Activated naive CD4-positive, alpha-beta T cell treated with anti-CD3 and anti-CD28 coated beads, Interleukin-2, amount 10 ng/mL, durations not matched to agents 7 days and 5 days (primary cell): ENCODE measurements at regions not wholly inside any gene's neighbourhood (a gene's known extent, or its start where the extent isn't known, plus 50 kb on each side); places are given as distances from the start of the nearest gene placed in this dataset.

Experiments
- CTCF ChIA-PET: fragments of 350-600 bp; sonication (Branson Sonifier 250); formaldehyde crosslinking; loops from one replicate; lab custom pipeline; 2021; ENCODE audit warnings: antibody characterized with exemption; lab: Charles Lee
- DNase-seq: peaks from one replicate; pipeline ENCODE4 v3.0.0-alpha.2; 2020
- H3K27ac Mint-ChIP-seq: one replicate; pipeline ENCODE4 v1.8.0; 2021; ENCODE audit warnings: mild to moderate bottlenecking, moderate library complexity, mixed read lengths
- H3K27me3 Mint-ChIP-seq: one replicate; pipeline ENCODE4 v1.8.0; 2021; ENCODE audit warnings: mild to moderate bottlenecking, mixed read lengths
- H3K36me3 Mint-ChIP-seq: one replicate; pipeline ENCODE4 v1.8.0; 2021; ENCODE audit warnings: mixed read lengths
- H3K4me1 Mint-ChIP-seq: one replicate; pipeline ENCODE4 v1.8.0; 2021; ENCODE audit warnings: mixed read lengths
- H3K4me3 Mint-ChIP-seq: one replicate; pipeline ENCODE4 v1.8.0; 2021; ENCODE audit warnings: mild to moderate bottlenecking, moderate library complexity, mixed read lengths
- H3K9me3 Mint-ChIP-seq: one replicate; pipeline ENCODE4 v1.8.0; 2021; ENCODE audit warnings: mixed read lengths

GRCh38 chr17:77359236-77359635, 218.5 kb downstream of the SEC14L1 start:
- Mint-ChIP-seq H3K36me3 (no peaks in the 10 kb centered on the region), H3K4me3 (no peak overlapping the region), H3K27ac (no peak overlapping the region), H3K4me1 (peaks cover 14% of the 10 kb centered on the region), H3K9me3 (no peaks in the 10 kb centered on the region), H3K27me3 (peaks cover 59% of the 10 kb centered on the region)
- DNase-seq = no peak
- CTCF ChIA-PET = interaction anchor here (0.7 kb wide), 1 partner anchor 28 kb away, joined by 4 read pairs; no protein-coding TSS in a partner anchor

- CTCF ChIA-PET = interaction anchor here (0.7 kb wide), 1 partner anchor 132 kb away, joined by 4 read pairs; no protein-coding TSS in a partner anchor
- Mint-ChIP-seq H3K4me3 (no peak overlapping the region), H3K36me3 (no peaks in the 10 kb centered on the region), H3K4me1 (peaks cover 37% of the 10 kb centered on the region), H3K27ac (no peak overlapping the region), H3K27me3 (peaks cover 69% of the 10 kb centered on the region), H3K9me3 (no peaks in the 10 kb centered on the region)
- DNase-seq = no peak
Measured at GRCh38 chr17:77361986-77362620, 221.3 kb downstream of the SEC14L1 start.

- Mint-ChIP-seq H3K4me3 (no peak overlapping the region), H3K36me3 (no peaks in the 10 kb centered on the region), H3K4me1 (peaks cover 35% of the 10 kb centered on the region), H3K27me3 (peaks cover 57% of the 10 kb centered on the region), H3K27ac (no peak overlapping the region), H3K9me3 (no peaks in the 10 kb centered on the region)
- no peak for DNase-seq
- CTCF ChIA-PET = no interaction called here
Measured at GRCh38 chr17:77363821-77364361, 223.1 kb downstream of the SEC14L1 start.

- peaks cover 38% of the 10 kb centered on the region for H3K4me1 Mint-ChIP-seq
- no peak overlapping the region for H3K27ac Mint-ChIP-seq
- CTCF ChIA-PET = no interaction called here
Measured at GRCh38 chr17:77364381-77364911, 223.7 kb downstream of the SEC14L1 start.

GRCh38 chr17:77364941-77365583, 224.3 kb downstream of the SEC14L1 start:
- Mint-ChIP-seq H3K9me3 (no peaks in the 10 kb centered on the region), H3K27ac (no peak overlapping the region), H3K4me3 (no peak overlapping the region), H3K27me3 (peaks cover 63% of the 10 kb centered on the region), H3K4me1 (peaks cover 43% of the 10 kb centered on the region), H3K36me3 (no peaks in the 10 kb centered on the region)
- CTCF ChIA-PET = no interaction called here
- DNase-seq = no peak

More at GRCh38 chr17:77364381-77364911, 223.7 kb downstream of the SEC14L1 start:
- peaks cover 57% of the 10 kb centered on the region for H3K27me3 Mint-ChIP-seq
- no peaks in the 10 kb centered on the region for H3K9me3 Mint-ChIP-seq
- DNase-seq = no peak
- no peaks in the 10 kb centered on the region for H3K36me3 Mint-ChIP-seq
- H3K4me3 Mint-ChIP-seq = no peak overlapping the region

GRCh38 chr17:77365584-77366186, 224.9 kb downstream of the SEC14L1 start:
- H3K4me3 Mint-ChIP-seq = no peak overlapping the region
- CTCF ChIA-PET = interaction anchor here (1.5 kb wide), 1 partner anchor 11 kb away, joined by 6 read pairs; no protein-coding TSS in a partner anchor
- no peaks in the 10 kb centered on the region for H3K9me3 Mint-ChIP-seq
- H3K4me1 Mint-ChIP-seq = peaks cover 50% of the 10 kb centered on the region
- no peaks in the 10 kb centered on the region for H3K36me3 Mint-ChIP-seq
- DNase-seq = no peak
- no peak overlapping the region for H3K27ac Mint-ChIP-seq
- H3K27me3 Mint-ChIP-seq = peaks cover 64% of the 10 kb centered on the region

GRCh38 chr17:77366206-77366557, 225.4 kb downstream of the SEC14L1 start:
- peaks cover 55% of the 10 kb centered on the region for H3K4me1 Mint-ChIP-seq
- no peaks in the 10 kb centered on the region for H3K36me3 Mint-ChIP-seq
- no peak overlapping the region for H3K27ac Mint-ChIP-seq
- H3K4me3 Mint-ChIP-seq = no peak overlapping the region
- peaks cover 64% of the 10 kb centered on the region for H3K27me3 Mint-ChIP-seq
- H3K9me3 Mint-ChIP-seq = no peaks in the 10 kb centered on the region
- CTCF ChIA-PET = interaction anchor here (0.7 to 1.5 kb wide), 2 partner anchors 9 to 11 kb away, joined by 3 to 6 read pairs; no protein-coding TSS in a partner anchor
- DNase-seq = no peak

GRCh38 chr17:77366558-77367245, 225.9 kb downstream of the SEC14L1 start:
- H3K36me3 Mint-ChIP-seq = no peaks in the 10 kb centered on the region
- DNase-seq = no peak
- no peak overlapping the region for H3K27ac Mint-ChIP-seq
- H3K27me3 Mint-ChIP-seq = peaks cover 64% of the 10 kb centered on the region
- CTCF ChIA-PET = interaction anchor here (0.7 to 1.5 kb wide), 2 partner anchors 8 to 10 kb away, joined by 3 to 6 read pairs; no protein-coding TSS in a partner anchor
- H3K9me3 Mint-ChIP-seq = no peaks in the 10 kb centered on the region
- H3K4me3 Mint-ChIP-seq = no peak overlapping the region
- H3K4me1 Mint-ChIP-seq = peaks cover 60% of the 10 kb centered on the region

GRCh38 chr17:77369544-77369971, 228.8 kb downstream of the SEC14L1 start:
- no peak for DNase-seq
- CTCF ChIA-PET = interaction anchor here (0.9 kb wide), 1 partner anchor 37 kb away, joined by 3 read pairs; no protein-coding TSS in a partner anchor
- Mint-ChIP-seq H3K4me3 (no peak overlapping the region), H3K27me3 (peaks cover 42% of the 10 kb centered on the region), H3K27ac (no peak overlapping the region), H3K4me1 (peaks cover 56% of the 10 kb centered on the region), H3K9me3 (no peaks in the 10 kb centered on the region), H3K36me3 (peaks cover 5% of the 10 kb centered on the region)

- H3K36me3 Mint-ChIP-seq = peaks cover 10% of the 10 kb centered on the region
- H3K9me3 Mint-ChIP-seq = no peaks in the 10 kb centered on the region
- peaks cover 31% of the 10 kb centered on the region for H3K27me3 Mint-ChIP-seq
- no peak overlapping the region for H3K27ac Mint-ChIP-seq
- H3K4me3 Mint-ChIP-seq = no peak overlapping the region
- DNase-seq = peak; percentile 2
- CTCF ChIA-PET = no interaction called here
- H3K4me1 Mint-ChIP-seq = peaks cover 56% of the 10 kb centered on the region
Measured at GRCh38 chr17:77370586-77370985, 229.8 kb downstream of the SEC14L1 start.

- Mint-ChIP-seq H3K4me1 (peaks cover 56% of the 10 kb centered on the region), H3K4me3 (peak overlapping the region; percentile 80), H3K36me3 (peaks cover 17% of the 10 kb centered on the region)
Measured at GRCh38 chr17:77371117-77371887, 230.5 kb downstream of the SEC14L1 start.

GRCh38 chr17:77371888-77372443, 231.2 kb downstream of the SEC14L1 start:
- Mint-ChIP-seq H3K27me3 (peaks cover 18% of the 10 kb centered on the region), H3K36me3 (peaks cover 21% of the 10 kb centered on the region), H3K4me1 (peaks cover 56% of the 10 kb centered on the region), H3K9me3 (no peaks in the 10 kb centered on the region), H3K4me3 (peak overlapping the region; percentile 80), H3K27ac (peak overlapping the region; percentile 89)
- CTCF ChIA-PET = interaction anchor here (0.6 to 1.0 kb wide), 4 partner anchors 29 to 507 kb away, joined by 3 read pairs; no protein-coding TSS in a partner anchor
- no peak for DNase-seq

More at GRCh38 chr17:77371117-77371887, 230.5 kb downstream of the SEC14L1 start:
- Mint-ChIP-seq H3K27me3 (peaks cover 24% of the 10 kb centered on the region), H3K27ac (peak overlapping the region; percentile 89), H3K9me3 (no peaks in the 10 kb centered on the region)
- CTCF ChIA-PET = interaction anchor here (1.0 kb wide), 1 partner anchor 29 kb away, joined by 3 read pairs; no protein-coding TSS in a partner anchor
- peak; percentile 19 for DNase-seq
